ENCODE measurements at regions not wholly inside any gene's neighbourhood (a gene's known extent, or its start where the extent isn't known, plus 50 kb on each side); places are given as distances from the start of the nearest gene placed in this dataset.

- Histone ChIP-seq H3K27ac (no peak overlapping the region), H3K4me3 (no peak overlapping the region)
Measured at GRCh38 chrX:120753413-120754251, 122.0 kb downstream of the CT47B1 start.

GRCh38 chrX:120752431-120753082 is 122.7 kb upstream of the C1GALT1C1 start:
- no peaks in the 10 kb centered on the region for H3K27me3 ChIP-seq
- H3K4me3 ChIP-seq: no peak overlapping the region
- H3K4me1 ChIP-seq: no peaks in the 10 kb centered on the region
- no peak for DNase-seq
- TF ChIP-seq EP300 (IDR thresholded peaks at IDR 0.05; ENCODE audit: low read depth) (no peak), POLR2AphosphoS5 (IDR thresholded peaks at IDR 0.05) (no peak), POLR2A (IDR thresholded peaks at IDR 0.05) (no peak), CTCF (IDR thresholded peaks at IDR 0.05) (no peak)
- H3K27ac ChIP-seq: no peak overlapping the region
- H3K36me3 ChIP-seq: no peaks in the 10 kb centered on the region
- intact Hi-C loops (cut with DNase I; ENCODE audit: low total_unique reads): loop anchor here (10.0 kb wide), 1 partner anchor 498 kb away; the partner anchor contains the start of gene ZBTB33
- 49% methylated on average over 7 of the region's 7 CpGs; no CpG with 5 or more reads in 1 of the 2 donors for WGBS, 2 donors (ENCODE audit: low coverage in 1 of 2)
- in situ Hi-C loops (cut with MboI; ENCODE audit: low pct_ligation_motif_present in 1 of 4, low pct_unique_long_range_greater_than_20kb in 1 of 4, low sequenced_read_pairs in 3 of 4): loop anchor here in 2 of 4 donors (25.0 kb wide), 1 partner anchor 240 kb away; no protein-coding TSS in a partner anchor
- no peaks in the 10 kb centered on the region for H3K9me3 ChIP-seq

More at GRCh38 chrX:120753413-120754251, 122.0 kb downstream of the CT47B1 start:
- WGBS, 2 donors (ENCODE audit: low coverage in 1 of 2): 70% methylated on average over 10 of the region's 10 CpGs; no CpG with 5 or more reads in 1 of the 2 donors
- H3K27me3 ChIP-seq: no peaks in the 10 kb centered on the region
- no peak for TF ChIP-seq POLR2AphosphoS5 (IDR thresholded peaks at IDR 0.05)
- TF ChIP-seq POLR2A (IDR thresholded peaks at IDR 0.05): no peak
- no peak for TF ChIP-seq EP300 (IDR thresholded peaks at IDR 0.05; ENCODE audit: low read depth)
- no peak for TF ChIP-seq CTCF (IDR thresholded peaks at IDR 0.05)
- in situ Hi-C loops (cut with MboI; ENCODE audit: low pct_ligation_motif_present in 1 of 4, low pct_unique_long_range_greater_than_20kb in 1 of 4, low sequenced_read_pairs in 3 of 4) (loop anchor here in 2 of 4 donors (25.0 kb wide), 1 partner anchor 241 kb away; no protein-coding TSS in a partner anchor), intact Hi-C loops (cut with DNase I; ENCODE audit: low total_unique reads) (loop anchor here (10.0 kb wide), 1 partner anchor 499 kb away; the partner anchor contains the start of gene ZBTB33)
- no peaks in the 10 kb centered on the region for H3K36me3 ChIP-seq
- H3K4me1 ChIP-seq: no peaks in the 10 kb centered on the region
- DNase-seq: peak; percentile 19
- no peaks in the 10 kb centered on the region for H3K9me3 ChIP-seq

GRCh38 chrX:120751683-120752082 is 121.8 kb upstream of the C1GALT1C1 start:
- in situ Hi-C loops (cut with MboI; ENCODE audit: low pct_ligation_motif_present in 1 of 4, low pct_unique_long_range_greater_than_20kb in 1 of 4, low sequenced_read_pairs in 3 of 4): loop anchor here in 2 of 4 donors (25.0 kb wide), 1 partner anchor 239 kb away; no protein-coding TSS in a partner anchor

More at GRCh38 chrX:120751683-120752082, 121.8 kb upstream of the C1GALT1C1 start:
- Histone ChIP-seq H3K4me1 (no peaks in the 10 kb centered on the region), H3K36me3 (no peaks in the 10 kb centered on the region), H3K4me3 (no peak overlapping the region), H3K9me3 (no peaks in the 10 kb centered on the region), H3K27ac (no peak overlapping the region), H3K27me3 (no peaks in the 10 kb centered on the region)
- no peak for TF ChIP-seq POLR2A (IDR thresholded peaks at IDR 0.05)
- TF ChIP-seq POLR2AphosphoS5 (IDR thresholded peaks at IDR 0.05): no peak
- no peak for TF ChIP-seq CTCF (IDR thresholded peaks at IDR 0.05)
- no peak for TF ChIP-seq EP300 (IDR thresholded peaks at IDR 0.05; ENCODE audit: low read depth)
- intact Hi-C loops (cut with DNase I; ENCODE audit: low total_unique reads): loop anchor here (10.0 kb wide), 1 partner anchor 497 kb away; the partner anchor contains the start of gene ZBTB33
- WGBS, 2 donors (ENCODE audit: low coverage in 1 of 2): 57% methylated on average over 2 of the region's 2 CpGs; no CpG with 5 or more reads in 1 of the 2 donors
- DNase-seq: no peak
